ENCODE measurements at regions not wholly inside any gene's neighbourhood (a gene's known extent, or its start where the extent isn't known, plus 50 kb on each side); places are given as distances from the start of the nearest gene placed in this dataset.

DNA sequence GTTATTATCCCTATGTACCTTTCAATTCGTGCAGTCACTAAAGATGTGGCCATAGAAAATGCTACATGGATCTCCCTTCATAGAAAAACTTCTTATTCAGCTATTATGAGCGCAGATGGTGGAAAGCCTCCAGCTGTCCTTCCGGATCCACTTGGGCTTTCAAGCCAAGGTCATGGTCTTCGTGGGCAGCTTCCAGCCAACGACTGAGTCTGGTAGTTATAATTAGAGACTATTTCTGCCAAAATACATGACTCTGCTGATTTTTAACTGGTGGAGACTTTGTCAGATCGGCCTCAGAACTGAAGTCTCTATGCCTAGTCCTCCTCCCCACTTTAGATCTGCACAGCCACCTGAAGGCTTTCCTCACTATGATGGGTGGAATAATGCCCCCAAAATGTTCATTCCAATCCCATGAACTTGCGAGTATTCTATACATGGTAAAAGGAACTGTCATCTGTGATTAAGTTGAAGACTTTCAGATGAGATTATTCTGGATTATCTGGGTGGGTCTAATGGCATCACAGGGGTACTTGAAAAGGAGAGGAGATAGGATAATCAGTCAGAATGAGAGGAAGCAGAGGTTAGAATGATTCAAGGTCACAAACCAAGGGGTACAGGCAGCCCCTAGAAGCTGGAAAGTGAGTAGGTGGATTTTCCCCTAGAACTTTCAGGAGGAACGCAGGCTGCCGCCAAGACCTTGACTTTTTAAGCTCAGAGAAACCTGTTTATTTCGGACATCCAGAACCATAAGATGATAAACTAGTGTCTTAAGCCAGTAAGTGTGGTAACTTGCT, 171.1 kb upstream of the CXCL13 start:
- SMC1A ChIA-PET (ENCODE audit: uncharacterized antibody, unreplicated experiment), result interaction anchor here (0.8 to 4.4 kb wide), 4 partner anchors 17 to 167 kb away, joined by 3 to 21 read pairs (median 4); no protein-coding TSS in a partner anchor
- Histone ChIP-seq H3K36me3 (ENCODE audit: control insufficient read depth in 2 of 2, insufficient read depth in 2 of 2, low read length in 1 of 2) (no peaks in the 10 kb centered on the region), H2AFZ (ENCODE audit: control insufficient read depth, low read depth, low read length) (no peak overlapping the region), H3K4me1 (ENCODE audit: control insufficient read depth, insufficient read depth, low read length) (no peaks in the 10 kb centered on the region), H3K9ac (ENCODE audit: control insufficient read depth, insufficient read depth, low read length) (no peak overlapping the region), H4K20me1 (ENCODE audit: control insufficient read depth, insufficient read depth) (no peaks in the 10 kb centered on the region), H3K4me2 (ENCODE audit: control insufficient read depth, insufficient read depth) (no peak overlapping the region), H3K79me2 (ENCODE audit: control insufficient read depth, insufficient read depth, low read length) (no peaks in the 10 kb centered on the region), H3K9me3 (replicated peaks; ENCODE audit: control insufficient read depth, insufficient read depth, low read length) (no peaks in the 10 kb centered on the region), H3K4me3 (no peak overlapping the region), H3K27me3 (replicated peaks in 1 of 2; ENCODE audit: control insufficient read depth in 2 of 2, insufficient read depth in 2 of 2, low read length in 1 of 2) (no peaks in the 10 kb centered on the region), H3K27ac (ENCODE audit: control insufficient read depth, insufficient read depth) (no peak overlapping the region)
- CTCF ChIA-PET, result interaction anchor here (0.7 to 3.6 kb wide), 6 partner anchors 16 to 985 kb away, joined by 3 to 21 read pairs (median 3); no protein-coding TSS in a partner anchor
- FAIRE-seq (no peak), DNase-seq (ENCODE audit: low read depth, low spot score) (no peak), ATAC-seq (no peak)
- TF ChIP-seq CHD1 (IDR thresholded peaks at IDR 0.05; ENCODE audit: low read depth, low read length), result no peak
- no peak for TF ChIP-seq YBX1 (IDR thresholded peaks at IDR 0.05)
- TF ChIP-seq NFXL1 (IDR thresholded peaks at IDR 0.05; ENCODE audit: borderline replicate concordance), result no peak
- no peak for TF ChIP-seq GABPA (IDR thresholded peaks at IDR 0.05; ENCODE audit: low read depth)
- TF ChIP-seq ZNF622 (IDR thresholded peaks at IDR 0.05), result no peak
- no peak for TF ChIP-seq IKZF2 (IDR thresholded peaks at IDR 0.05)
- TF ChIP-seq, protein P1, sequence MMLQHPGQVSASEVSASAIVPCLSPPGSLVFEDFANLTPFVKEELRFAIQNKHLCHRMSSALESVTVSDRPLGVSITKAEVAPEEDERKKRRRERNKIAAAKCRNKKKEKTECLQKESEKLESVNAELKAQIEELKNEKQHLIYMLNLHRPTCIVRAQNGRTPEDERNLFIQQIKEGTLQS (IDR thresholded peaks at IDR 0.05; ENCODE audit: borderline replicate concordance, extremely low read depth, low read depth, low read length), result no peak
- TF ChIP-seq, protein P2, sequence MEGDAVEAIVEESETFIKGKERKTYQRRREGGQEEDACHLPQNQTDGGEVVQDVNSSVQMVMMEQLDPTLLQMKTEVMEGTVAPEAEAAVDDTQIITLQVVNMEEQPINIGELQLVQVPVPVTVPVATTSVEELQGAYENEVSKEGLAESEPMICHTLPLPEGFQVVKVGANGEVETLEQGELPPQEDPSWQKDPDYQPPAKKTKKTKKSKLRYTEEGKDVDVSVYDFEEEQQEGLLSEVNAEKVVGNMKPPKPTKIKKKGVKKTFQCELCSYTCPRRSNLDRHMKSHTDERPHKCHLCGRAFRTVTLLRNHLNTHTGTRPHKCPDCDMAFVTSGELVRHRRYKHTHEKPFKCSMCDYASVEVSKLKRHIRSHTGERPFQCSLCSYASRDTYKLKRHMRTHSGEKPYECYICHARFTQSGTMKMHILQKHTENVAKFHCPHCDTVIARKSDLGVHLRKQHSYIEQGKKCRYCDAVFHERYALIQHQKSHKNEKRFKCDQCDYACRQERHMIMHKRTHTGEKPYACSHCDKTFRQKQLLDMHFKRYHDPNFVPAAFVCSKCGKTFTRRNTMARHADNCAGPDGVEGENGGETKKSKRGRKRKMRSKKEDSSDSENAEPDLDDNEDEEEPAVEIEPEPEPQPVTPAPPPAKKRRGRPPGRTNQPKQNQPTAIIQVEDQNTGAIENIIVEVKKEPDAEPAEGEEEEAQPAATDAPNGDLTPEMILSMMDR (IDR thresholded peaks at IDR 0.05 in 2 of 3, conservative IDR thresholded peaks at IDR 0.05 in 1 of 3; ENCODE audit: control insufficient read depth in 2 of 3, extremely low read depth in 1 of 3, insufficient read depth in 1 of 3, low read depth in 3 of 3, low read length in 3 of 3), result no peak
- in situ Hi-C loops (cut with MboI) (no loop called here), intact Hi-C loops (cut with micrococcal nuclease; ENCODE audit: unreplicated experiment) (no loop called here)
- RAD21 ChIA-PET (ENCODE audit: unreplicated experiment), result interaction anchor here (0.9 kb wide), 1 partner anchor 167 kb away, joined by 3 read pairs; no protein-coding TSS in a partner anchor
- POLR2A ChIA-PET, result no interaction called here
- no TSS peak for BruUV-seq (replicated peaks)
- 14% methylated on average over 10 of the region's 10 CpGs for WGBS (ENCODE audit: insufficient coverage, insufficient replicate concordance, low lambda C conversion rate, missing lambda C conversion rate)

Measured in GM12878 (cell line).